ENCODE measurements at regions not wholly inside any gene's neighbourhood (a gene's known extent, or its start where the extent isn't known, plus 50 kb on each side); places are given as distances from the start of the nearest gene placed in this dataset.
"Not testable (repeated sequence)": the region's sequence is repeated elsewhere in the genome, so short reads cannot be mapped to it uniquely, and the experiment has no call there.

GRCh38 chr16:29291329-29292271, 114.9 kb downstream of the NPIPB11 start:
- not testable (repeated sequence) for TF ChIP-seq CTCF (conservative IDR thresholded peaks at IDR 0.05; ENCODE audit: low read length); EZH2phosphoT487 (IDR thresholded peaks at IDR 0.05; ENCODE audit: borderline replicate concordance)

All from Loucy (cell line).